ENCODE measurements at regions not wholly inside any gene's neighbourhood (a gene's known extent, or its start where the extent isn't known, plus 50 kb on each side); places are given as distances from the start of the nearest gene placed in this dataset.

- no peaks in the 10 kb centered on the region for H3K4me1 ChIP-seq
- intact Hi-C loops (cut with DNase I; ENCODE audit: low total_unique reads) = no loop called here
- 70 to 93% (median 88%) methylated on average over 1 of the region's 1 CpG for WGBS, 5 donors
- H3K27me3 ChIP-seq = no peaks in the 10 kb centered on the region
- DNase-seq = no peak
- no peak overlapping the region for H3K27ac ChIP-seq
- no peak for TF ChIP-seq POLR2AphosphoS5 (IDR thresholded peaks at IDR 0.05)
- TF ChIP-seq CTCF (IDR thresholded peaks at IDR 0.05) = no peak
- TF ChIP-seq EP300 (IDR thresholded peaks at IDR 0.05) = no peak
- no peak for TF ChIP-seq POLR2A (IDR thresholded peaks at IDR 0.05)
- no peaks in the 10 kb centered on the region for H3K36me3 ChIP-seq
- peaks cover 0 to 9% (median 4%) of the 10 kb centered on the region in 4 donors for H3K9me3 ChIP-seq
- no peak overlapping the region for H3K4me3 ChIP-seq
These were observed 262.2 kb upstream of the CEP162 start for GRCh38 chr6:84489598-84489997.

GRCh38 chr6:84486526-84486925 lies 259.1 kb upstream of the CEP162 start:
- TF ChIP-seq POLR2AphosphoS5 (IDR thresholded peaks at IDR 0.05) (no peak), POLR2A (IDR thresholded peaks at IDR 0.05) (no peak), CTCF (IDR thresholded peaks at IDR 0.05) (no peak), EP300 (IDR thresholded peaks at IDR 0.05) (no peak)
- intact Hi-C loops (cut with DNase I; ENCODE audit: low total_unique reads) = no loop called here
- Histone ChIP-seq H3K4me1 (no peaks in the 10 kb centered on the region), H3K27ac (no peak overlapping the region), H3K4me3 (no peak overlapping the region), H3K9me3 (peaks cover 0 to 9% (median 4%) of the 10 kb centered on the region in 4 donors), H3K27me3 (no peaks in the 10 kb centered on the region), H3K36me3 (no peaks in the 10 kb centered on the region)
- DNase-seq = no peak

GRCh38 chr6:84469144-84469543 lies 241.7 kb upstream of the CEP162 start:
- H3K27ac ChIP-seq = no peak overlapping the region
- no peaks in the 10 kb centered on the region for H3K4me1 ChIP-seq
- no peaks in the 10 kb centered on the region for H3K9me3 ChIP-seq
- intact Hi-C loops (cut with DNase I; ENCODE audit: low total_unique reads) = no loop called here
- 67 to 98% (median 92%) methylated on average over 1 of the region's 1 CpG for WGBS, 5 donors
- no peak overlapping the region for H3K4me3 ChIP-seq
- no peaks in the 10 kb centered on the region for H3K27me3 ChIP-seq
- H3K36me3 ChIP-seq = no peaks in the 10 kb centered on the region
- no peak for DNase-seq
- no peak for TF ChIP-seq EP300 (IDR thresholded peaks at IDR 0.05)
- TF ChIP-seq POLR2AphosphoS5 (IDR thresholded peaks at IDR 0.05) = no peak
- TF ChIP-seq CTCF (IDR thresholded peaks at IDR 0.05) = no peak
- TF ChIP-seq POLR2A (IDR thresholded peaks at IDR 0.05) = no peak

GRCh38 chr6:84467296-84467695 lies 239.9 kb upstream of the CEP162 start:
- no peak for TF ChIP-seq POLR2A (IDR thresholded peaks at IDR 0.05)
- TF ChIP-seq EP300 (IDR thresholded peaks at IDR 0.05) = no peak
- no peak for TF ChIP-seq CTCF (IDR thresholded peaks at IDR 0.05)
- TF ChIP-seq POLR2AphosphoS5 (IDR thresholded peaks at IDR 0.05) = no peak

More at GRCh38 chr6:84467296-84467695, 239.9 kb upstream of the CEP162 start:
- no peak for DNase-seq
- no peaks in the 10 kb centered on the region for H3K27me3 ChIP-seq
- H3K9me3 ChIP-seq = no peaks in the 10 kb centered on the region
- no peaks in the 10 kb centered on the region for H3K4me1 ChIP-seq
- H3K27ac ChIP-seq = no peak overlapping the region
- intact Hi-C loops (cut with DNase I; ENCODE audit: low total_unique reads) = no loop called here
- H3K36me3 ChIP-seq = no peaks in the 10 kb centered on the region
- no peak overlapping the region for H3K4me3 ChIP-seq

All from stomach (tissue), 8 donors.